Bronchial epithelial cell (primary cell): ENCODE measurements at regions not wholly inside any gene's neighbourhood (a gene's known extent, or its start where the extent isn't known, plus 50 kb on each side); places are given as distances from the start of the nearest gene placed in this dataset.

ENCODE experiments used
- DNase-seq: peaks from one replicate; pipeline ENCODE4 v3.0.0-alpha.2; 2010; ENCODE audit warnings: low read depth
- FAIRE-seq: peaks from 2 replicates; lab custom pipeline; 2011; peaks lifted over from hg19 to GRCh38; lab: Jason Lieb, UNC
- H3K27me3 ChIP-seq: 2 replicates; pipeline ENCODE4 v1.5.1; 2011; ENCODE audit warnings: low read length; ENCODE audit not compliant: control insufficient read depth, insufficient read depth
- H3K36me3 ChIP-seq: 2 replicates; pipeline ENCODE4 v1.5.1; 2011; ENCODE audit warnings: low read length; ENCODE audit not compliant: control insufficient read depth, insufficient read depth
- H3K4me3 ChIP-seq: 2 replicates; pipeline ENCODE4 v1.5.1; 2011; ENCODE audit warnings: mild to moderate bottlenecking, low read depth, low read length, control low read depth
- CTCF ChIP-seq: IDR thresholded peaks from 2 replicates; pipeline ENCODE4 v1.5.1; 2011; ENCODE audit warnings: mild to moderate bottlenecking, moderate library complexity, low read length, control low read depth, inconsistent platforms; ENCODE audit not compliant: insufficient read depth, severe bottlenecking

GRCh38 chr1:58317694-58318093, 228.8 kb downstream of the OMA1 start:
- no peak for FAIRE-seq
- no peak for DNase-seq
- Histone ChIP-seq H3K4me3 (no peak overlapping the region), H3K36me3 (no peaks in the 10 kb centered on the region), H3K27me3 (no peaks in the 10 kb centered on the region)
- no peak for TF ChIP-seq CTCF

GRCh38 chr1:58317086-58317485, 229.4 kb downstream of the OMA1 start:
- no peaks in the 10 kb centered on the region for H3K36me3 ChIP-seq
- DNase-seq: no peak
- no peak for FAIRE-seq
- no peak overlapping the region for H3K4me3 ChIP-seq
- no peak for TF ChIP-seq CTCF
- H3K27me3 ChIP-seq: no peaks in the 10 kb centered on the region

- Histone ChIP-seq H3K4me3 (no peak overlapping the region), H3K27me3 (no peaks in the 10 kb centered on the region), H3K36me3 (no peaks in the 10 kb centered on the region)
- FAIRE-seq (no peak), DNase-seq (no peak)
- TF ChIP-seq CTCF: no peak
These were observed 230.4 kb downstream of the OMA1 start for GRCh38 chr1:58316141-58316540.

- DNase-seq (no peak), FAIRE-seq (no peak)
- Histone ChIP-seq H3K27me3 (no peaks in the 10 kb centered on the region), H3K36me3 (no peaks in the 10 kb centered on the region), H3K4me3 (no peak overlapping the region)
- no peak for TF ChIP-seq CTCF
These were observed 233.5 kb downstream of the OMA1 start for GRCh38 chr1:58312971-58313563.

GRCh38 chr1:58312461-58312860, 234.1 kb downstream of the OMA1 start:
- no peaks in the 10 kb centered on the region for H3K36me3 ChIP-seq
- no peak for TF ChIP-seq CTCF
- no peak overlapping the region for H3K4me3 ChIP-seq
- H3K27me3 ChIP-seq: no peaks in the 10 kb centered on the region
- DNase-seq (no peak), FAIRE-seq (no peak)

GRCh38 chr1:58310881-58311280, 235.6 kb downstream of the OMA1 start:
- Histone ChIP-seq H3K27me3 (no peaks in the 10 kb centered on the region), H3K4me3 (no peak overlapping the region), H3K36me3 (no peaks in the 10 kb centered on the region)
- FAIRE-seq (no peak), DNase-seq (no peak)
- TF ChIP-seq CTCF: no peak
